ENCODE measurements at regions not wholly inside any gene's neighbourhood (a gene's known extent, or its start where the extent isn't known, plus 50 kb on each side); places are given as distances from the start of the nearest gene placed in this dataset.
"Not testable (repeated sequence)": the region's sequence is repeated elsewhere in the genome, so short reads cannot be mapped to it uniquely, and the experiment has no call there.

GRCh38 chr7:101753316-101753715 lies 64.1 kb upstream of the CUX1 start:
- no peaks in the 10 kb centered on the region for H3K27me3 Mint-ChIP-seq
- H3K36me3 Mint-ChIP-seq: no peaks in the 10 kb centered on the region
- no peak for DNase-seq
- no peaks in the 10 kb centered on the region for H3K9me3 Mint-ChIP-seq
- peak overlapping the region in 2 of 10 donors; percentile 49 to 92 for H3K27ac Mint-ChIP-seq
- POLR2A ChIA-PET: interaction anchor here (2.7 kb wide), 1 partner anchor 10 kb away, joined by 13 read pairs; no protein-coding TSS in a partner anchor
- H3K4me3 Mint-ChIP-seq: peak overlapping the region in 4 of 10 donors; percentile 8 to 30 (median 25)
- peaks cover 5 to 13% (median 12%) of the 10 kb centered on the region in 4 donors for H3K4me1 Mint-ChIP-seq
- no peak for ATAC-seq

DNA sequence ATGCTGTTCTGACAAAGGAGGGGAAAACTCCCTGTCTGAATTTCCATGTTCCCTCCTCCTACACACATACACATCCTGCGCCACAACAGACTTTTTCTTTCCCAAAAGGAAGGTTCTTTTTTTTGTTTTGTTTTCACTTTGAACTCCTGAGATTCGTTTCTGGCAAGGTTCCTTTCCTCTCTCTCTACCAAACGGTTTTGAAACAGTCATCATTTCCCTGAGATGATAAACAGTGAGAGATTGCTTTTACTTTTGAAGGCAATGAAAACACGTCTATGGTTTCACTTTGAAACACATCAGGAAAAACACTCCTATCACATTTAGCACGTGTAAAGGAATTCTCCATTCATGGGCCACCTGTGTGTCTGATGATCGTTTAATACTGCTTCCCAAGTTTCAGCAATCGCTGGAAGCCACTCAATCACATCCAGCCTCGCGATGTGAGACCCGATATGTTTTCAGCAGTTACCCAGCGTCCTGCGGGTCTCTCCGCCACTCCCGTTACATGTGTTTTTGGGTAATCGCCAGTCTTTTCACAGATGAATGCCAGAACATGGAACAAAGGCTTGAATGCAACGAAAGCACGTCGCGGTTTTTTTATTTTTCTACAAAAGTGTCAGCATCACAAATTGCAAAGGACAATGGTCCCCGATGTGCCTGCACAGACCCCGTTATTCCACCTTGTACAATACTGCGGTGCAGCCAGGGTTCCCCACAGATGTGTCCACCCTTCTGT lies 62.8 kb upstream of the CUX1 start:
- POLR2A ChIA-PET: interaction anchor here (2.7 kb wide), 1 partner anchor 11 kb away, joined by 13 read pairs; no protein-coding TSS in a partner anchor
- H3K27ac Mint-ChIP-seq: peak overlapping the region; percentile 9 to 92 (median 79)
- H3K36me3 Mint-ChIP-seq: no peaks in the 10 kb centered on the region
- peak; percentile 46 to 49 for ATAC-seq
- peak overlapping the region; percentile 75 to 90 (median 85) for H3K4me3 Mint-ChIP-seq
- H3K4me1 Mint-ChIP-seq: peaks cover 5 to 13% (median 12%) of the 10 kb centered on the region in 4 donors
- DNase-seq: peak in 2 of 10 donors; percentile 15 to 20
- no peaks in the 10 kb centered on the region for H3K27me3 Mint-ChIP-seq
- no peaks in the 10 kb centered on the region for H3K9me3 Mint-ChIP-seq

DNA sequence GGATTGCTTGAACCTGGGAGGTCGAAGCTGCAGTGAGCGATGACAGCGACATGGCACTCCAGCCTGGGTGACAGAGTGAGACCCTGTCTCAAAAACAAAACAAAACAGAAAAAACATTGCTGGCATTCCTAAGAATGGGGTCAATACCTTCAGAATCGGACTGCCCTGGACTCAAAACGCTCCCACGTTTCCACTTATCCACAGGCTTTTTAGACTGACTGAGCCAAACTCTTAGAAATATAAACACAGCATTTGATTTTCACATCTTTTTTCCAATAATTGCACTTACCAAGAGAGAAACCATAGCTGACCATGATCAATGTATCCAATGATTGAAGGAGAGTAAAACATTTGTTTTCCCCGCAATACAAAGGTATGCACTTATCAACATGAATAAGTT lies 59.5 kb upstream of the CUX1 start:
- Mint-ChIP-seq H3K9me3 (no peaks in the 10 kb centered on the region), H3K27me3 (no peaks in the 10 kb centered on the region), H3K36me3 (no peaks in the 10 kb centered on the region), H3K27ac (no peak overlapping the region), H3K4me1 (peaks cover 5 to 13% (median 12%) of the 10 kb centered on the region in 4 donors), H3K4me3 (no peak overlapping the region)
- ATAC-seq (no peak), DNase-seq (no peak)
- POLR2A ChIA-PET: no interaction called here

DNA sequence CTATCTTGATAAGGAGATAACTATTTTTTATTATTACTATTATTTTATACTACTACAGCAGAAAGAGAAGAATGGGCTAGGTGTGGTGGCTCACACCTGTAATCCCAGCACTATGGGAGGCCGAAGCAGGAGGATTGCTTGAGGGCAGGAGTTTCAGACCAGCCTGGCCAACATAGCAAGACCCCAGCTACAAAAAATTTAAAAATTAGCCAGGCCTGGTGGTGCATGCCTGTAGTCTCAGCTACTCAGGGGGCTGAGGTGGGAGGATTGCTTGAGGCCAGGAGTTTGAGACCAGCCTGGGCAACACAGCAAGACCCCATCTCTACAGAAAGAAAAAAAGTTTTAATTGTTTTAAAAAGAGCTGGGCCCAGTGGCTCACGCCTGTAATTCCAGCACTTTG lies 58.9 kb upstream of the CUX1 start:
- H3K4me1 Mint-ChIP-seq: peaks cover 5 to 13% (median 12%) of the 10 kb centered on the region in 4 donors
- not testable (repeated sequence) for ATAC-seq, H3K4me3 Mint-ChIP-seq, DNase-seq, H3K27me3 Mint-ChIP-seq, H3K27ac Mint-ChIP-seq, H3K36me3 Mint-ChIP-seq, H3K9me3 Mint-ChIP-seq
- POLR2A ChIA-PET: interaction anchor here (1.1 to 1.2 kb wide), 2 partner anchors 10 to 15 kb away, joined by 3 read pairs; no protein-coding TSS in a partner anchor

- Mint-ChIP-seq H3K9me3 (no peaks in the 10 kb centered on the region), H3K4me1 (peaks cover 0 to 2% (median 0%) of the 10 kb centered on the region in 4 donors), H3K4me3 (no peak overlapping the region), H3K36me3 (no peaks in the 10 kb centered on the region), H3K27me3 (no peaks in the 10 kb centered on the region), H3K27ac (peak overlapping the region in 2 of 10 donors; percentile 40 to 69)
- POLR2A ChIA-PET: interaction anchor here (0.7 kb wide), 1 partner anchor 29 kb away, joined by 3 read pairs; no protein-coding TSS in a partner anchor
- DNase-seq: no peak
- ATAC-seq: no peak
Observed at GRCh38 chr7:101764221-101764620, 53.2 kb upstream of the CUX1 start.

GRCh38 chr7:101767544-101767943 lies 49.9 kb upstream of the CUX1 start:
- Mint-ChIP-seq H3K9me3 (no peaks in the 10 kb centered on the region), H3K4me3 (no peak overlapping the region), H3K27ac (no peak overlapping the region), H3K36me3 (no peaks in the 10 kb centered on the region), H3K27me3 (peaks cover 0 to 5% (median 0%) of the 10 kb centered on the region in 5 donors), H3K4me1 (peaks cover 0 to 4% (median 0%) of the 10 kb centered on the region in 4 donors)
- POLR2A ChIA-PET: no interaction called here
- ATAC-seq (no peak), DNase-seq (no peak)
